H9 (cell line): ENCODE measurements at regions not wholly inside any gene's neighbourhood (a gene's known extent, or its start where the extent isn't known, plus 50 kb on each side); places are given as distances from the start of the nearest gene placed in this dataset.

Experiments
- DNase-seq: peaks from one replicate; pipeline ENCODE4 v3.0.0-alpha.2; 2017
- H2AFZ ChIP-seq: one replicate; pipeline ENCODE4 v1.6.1; 2013; ENCODE audit warnings: mild to moderate bottlenecking, low read length, control low read depth, moderate library complexity
- H2AK5ac ChIP-seq: 2 replicates; pipeline ENCODE4 v1.6.1; 2013; ENCODE audit warnings: low read length, control low read depth, mixed read lengths; ENCODE audit not compliant: insufficient read length
- H2BK120ac ChIP-seq: one replicate; pipeline ENCODE4 v1.6.1; 2013; ENCODE audit warnings: low read depth, mild to moderate bottlenecking, low read length, control low read depth, inconsistent platforms; ENCODE audit not compliant: poor library complexity, severe bottlenecking
- H2BK12ac ChIP-seq: 2 replicates; pipeline ENCODE4 v1.6.1; 2013; ENCODE audit warnings: low read length, control low read depth, mixed read lengths, low read depth; ENCODE audit not compliant: insufficient read length
- H2BK15ac ChIP-seq: 2 replicates; pipeline ENCODE4 v1.6.1; 2013; ENCODE audit warnings: low read depth, low read length, control low read depth
- H2BK20ac ChIP-seq: one replicate; pipeline ENCODE4 v1.6.1; 2013; ENCODE audit warnings: low read depth, mild to moderate bottlenecking, low read length, control low read depth, inconsistent platforms; ENCODE audit not compliant: poor library complexity, severe bottlenecking
- H2BK5ac ChIP-seq: 2 replicates; pipeline ENCODE4 v1.6.1; 2013; ENCODE audit warnings: low read length, control low read depth, mixed read lengths; ENCODE audit not compliant: insufficient read length
- H3K14ac ChIP-seq: 2 replicates; pipeline ENCODE4 v1.6.1; 2013; ENCODE audit warnings: low read length, control low read depth; ENCODE audit not compliant: insufficient read depth
- H3K18ac ChIP-seq: 2 replicates; pipeline ENCODE4 v1.6.1; 2013; ENCODE audit warnings: low read depth, mild to moderate bottlenecking, mixed read lengths, low read length, control low read depth; ENCODE audit not compliant: insufficient read length
- H3K23ac ChIP-seq: 2 replicates; pipeline ENCODE4 v1.6.1; 2013; ENCODE audit warnings: low read length, control low read depth, mixed read lengths, low read depth; ENCODE audit not compliant: insufficient read length
- H3K23me2 ChIP-seq: 2 replicates; pipeline ENCODE4 v1.6.1; 2013; ENCODE audit warnings: low read depth, mild to moderate bottlenecking, mixed read lengths, low read length, control low read depth; ENCODE audit not compliant: insufficient read length, poor library complexity, severe bottlenecking
- H3K27ac ChIP-seq: 2 replicates; pipeline ENCODE4 v1.5.1; 2013; ENCODE audit warnings: low read length, control low read depth, mixed read lengths, low read depth; ENCODE audit not compliant: insufficient read length
- H3K27me3 ChIP-seq: 2 replicates; pipeline ENCODE4 v1.6.1; 2013; ENCODE audit warnings: low read length, control low read depth, inconsistent platforms; ENCODE audit not compliant: insufficient read depth
- H3K4ac ChIP-seq: 2 replicates; pipeline ENCODE4 v1.6.1; 2013; ENCODE audit warnings: low read depth, mild to moderate bottlenecking, control low read depth, inconsistent platforms, low read length, moderate library complexity
- H3K4me1 ChIP-seq: 2 replicates; pipeline ENCODE4 v1.6.1; 2013; ENCODE audit warnings: low read length, control low read depth, inconsistent platforms; ENCODE audit not compliant: insufficient read depth
- H3K4me2 ChIP-seq: 2 replicates; pipeline ENCODE4 v1.6.1; 2013; ENCODE audit warnings: low read length, control low read depth, mixed read lengths; ENCODE audit not compliant: insufficient read length, insufficient read depth
- H3K56ac ChIP-seq: 2 replicates; pipeline ENCODE4 v1.6.1; 2013; ENCODE audit warnings: low read depth, mild to moderate bottlenecking, mixed read lengths, low read length, control low read depth; ENCODE audit not compliant: insufficient read length
- H3K79me1 ChIP-seq: 2 replicates; pipeline ENCODE4 v1.6.1; 2013; ENCODE audit warnings: low read depth, mild to moderate bottlenecking, moderate library complexity, low read length, control low read depth, inconsistent platforms; ENCODE audit not compliant: insufficient read depth, poor library complexity, severe bottlenecking
- H3K79me2 ChIP-seq: 2 replicates; pipeline ENCODE4 v1.6.1; 2013; ENCODE audit warnings: low read length, control low read depth, inconsistent platforms; ENCODE audit not compliant: insufficient read depth
- H3K9ac ChIP-seq: 2 replicates; pipeline ENCODE4 v1.6.1; 2013; ENCODE audit warnings: low read length, control low read depth, mixed read lengths; ENCODE audit not compliant: insufficient read length; ENCODE audit errors: extremely low read depth
- H3K9me3 ChIP-seq: one replicate; pipeline ENCODE4 v1.6.1; 2013; ENCODE audit warnings: low read depth, low read length, inconsistent platforms; ENCODE audit not compliant: control insufficient read depth
- H3T11ph ChIP-seq: one replicate; pipeline ENCODE4 v1.6.1; 2013; ENCODE audit warnings: mild to moderate bottlenecking, low read length, control low read depth, inconsistent platforms
- H4K20me1 ChIP-seq: one replicate; pipeline ENCODE4 v1.6.1; 2013; ENCODE audit not compliant: control insufficient read depth, insufficient read length, insufficient read depth
- H4K5ac ChIP-seq: 2 replicates; pipeline ENCODE4 v1.6.1; 2013; ENCODE audit warnings: low read depth, mild to moderate bottlenecking, mixed read lengths, low read length, control low read depth; ENCODE audit not compliant: insufficient read length
- H4K8ac ChIP-seq: replicated peaks from 2 replicates; pipeline ENCODE4 v1.6.1; 2013; ENCODE audit warnings: low read length, control low read depth, mixed read lengths, low read depth; ENCODE audit not compliant: insufficient read length
- H4K91ac ChIP-seq: 2 replicates; pipeline ENCODE4 v1.6.1; 2013; ENCODE audit warnings: low read depth, mild to moderate bottlenecking, moderate library complexity, mixed read lengths, low read length, control low read depth; ENCODE audit not compliant: insufficient read length
- H3K27ac Mint-ChIP-seq, 3 experiments: 2 replicates in 2 of 3; 3 replicates in 1 of 3; pipeline ENCODE4 v1.8.0; 2020 to 2021; ENCODE audit warnings: mixed read lengths in 3 of 3, mild to moderate bottlenecking in 1 of 3, moderate library complexity in 1 of 3
- H3K27me3 Mint-ChIP-seq: 2 replicates; pipeline ENCODE4 v1.8.0; 2021; ENCODE audit warnings: low read depth, mild to moderate bottlenecking, moderate library complexity, mixed read lengths
- H3K36me3 Mint-ChIP-seq, 3 experiments: 2 replicates in 2 of 3; 3 replicates in 1 of 3; pipeline ENCODE4 v1.8.0; 2020 to 2021; ENCODE audit warnings: low read depth in 3 of 3, mixed read lengths in 3 of 3; ENCODE audit not compliant: insufficient read depth in 1 of 3
- H3K4me1 Mint-ChIP-seq, 2 experiments: 2 replicates each; pipeline ENCODE4 v1.8.0; 2020; ENCODE audit warnings: mixed read lengths in 2 of 2
- H3K4me3 Mint-ChIP-seq, 2 experiments: 2 replicates in 1 of 2; 3 replicates in 1 of 2; pipeline ENCODE4 v1.8.0; 2020 to 2021; ENCODE audit warnings: mild to moderate bottlenecking in 2 of 2, mixed read lengths in 2 of 2, moderate library complexity in 1 of 2
- H3K9me3 Mint-ChIP-seq, 2 experiments: 2 replicates in 1 of 2; 3 replicates in 1 of 2; pipeline ENCODE4 v1.8.0; 2020; ENCODE audit warnings: mild to moderate bottlenecking in 2 of 2, mixed read lengths in 2 of 2, moderate library complexity in 1 of 2
- CTCF ChIP-seq: fragments of 200-600 bp; sonication (generic); conservative IDR thresholded peaks from 3 replicates; pipeline ENCODE4 v1.8.0; 2021; ENCODE audit warnings: antibody characterized with exemption, mild to moderate bottlenecking
- WGBS: extraction: QIAGEN DNeasy Blood & Tissue Kit; methylation state at CpG from one replicate; pipeline ENCODE4 v1.1.7; 2013; ENCODE audit warnings: missing lambda C conversion rate, low lambda C conversion rate, mixed read lengths; ENCODE audit not compliant: insufficient read length; ENCODE audit errors: extremely low coverage; 5-methylcytosine and 5-hydroxymethylcytosine counted together

GRCh38 chr13:67283637-67284036 is 53.5 kb upstream of the PCDH9 start:
- H2BK5ac ChIP-seq = no peak overlapping the region
- no peak overlapping the region for H2BK20ac ChIP-seq
- H3K4me2 ChIP-seq = no peak overlapping the region
- no peak overlapping the region for H2AFZ ChIP-seq
- no CpG with 5 or more reads among the region's 2 CpGs for WGBS
- H3K9ac ChIP-seq = no peak overlapping the region
- H4K20me1 ChIP-seq = no peaks in the 10 kb centered on the region
- peaks cover 0 to 10% of the 10 kb centered on the region in 2 experiments; a peak in 2 of 4 replicates for H3K4me1 Mint-ChIP-seq
- no peak overlapping the region for H3K14ac ChIP-seq
- no peaks in the 10 kb centered on the region for H3K9me3 ChIP-seq
- no peak overlapping the region for H2AK5ac ChIP-seq
- DNase-seq = no peak
- no peaks in the 10 kb centered on the region for H3K27me3 ChIP-seq
- no peak overlapping the region for H3K4ac ChIP-seq
- no peaks in the 10 kb centered on the region; a peak in 1 of 7 replicates for H3K36me3 Mint-ChIP-seq
- H3K23ac ChIP-seq = no peak overlapping the region
- no peak overlapping the region for H4K8ac ChIP-seq
- no peak overlapping the region for H2BK120ac ChIP-seq
- no peaks in the 10 kb centered on the region for H3K4me1 ChIP-seq
- H3K27ac ChIP-seq = no peak overlapping the region
- no peaks in the 10 kb centered on the region for H3K79me1 ChIP-seq
- no peak overlapping the region for H3K18ac ChIP-seq
- no peak overlapping the region for H3T11ph ChIP-seq
- no peaks in the 10 kb centered on the region for H3K23me2 ChIP-seq
- H3K9me3 Mint-ChIP-seq = no peaks in the 10 kb centered on the region
- no peak overlapping the region for H2BK15ac ChIP-seq
- H3K56ac ChIP-seq = no peak overlapping the region
- H4K91ac ChIP-seq = no peak overlapping the region
- H2BK12ac ChIP-seq = no peak overlapping the region
- TF ChIP-seq CTCF = no peak
- no peak overlapping the region for H4K5ac ChIP-seq
- H3K4me3 Mint-ChIP-seq = no peak overlapping the region
- H3K79me2 ChIP-seq = no peaks in the 10 kb centered on the region
- H3K27me3 Mint-ChIP-seq = no peaks in the 10 kb centered on the region
- no peak overlapping the region for H3K27ac Mint-ChIP-seq
